ENCODE measurements at regions not wholly inside any gene's neighbourhood (a gene's known extent, or its start where the extent isn't known, plus 50 kb on each side); places are given as distances from the start of the nearest gene placed in this dataset.

DNA sequence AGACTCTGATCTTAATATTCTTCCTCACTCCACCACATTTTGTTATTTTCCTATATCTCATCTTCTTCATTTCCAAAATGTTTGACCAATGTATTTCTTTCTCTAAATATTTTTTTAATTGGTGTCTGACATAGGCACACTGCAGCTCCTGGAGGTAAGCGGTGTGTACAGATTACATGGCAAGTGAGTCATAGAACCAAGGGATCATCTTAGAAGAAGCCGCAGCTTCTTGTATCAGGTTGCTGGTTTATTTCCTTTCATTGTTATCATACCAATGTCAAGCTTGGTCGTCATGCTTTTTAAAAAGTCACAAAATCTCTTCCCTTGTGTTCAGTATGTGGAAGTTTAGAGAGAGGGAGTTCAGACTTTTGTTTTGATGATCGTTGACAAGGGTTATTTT is 526.1 kb upstream of the CDH18 start:
- TF ChIP-seq EZH2phosphoT487 (IDR thresholded peaks at IDR 0.05): no peak
- TF ChIP-seq, protein P1, sequence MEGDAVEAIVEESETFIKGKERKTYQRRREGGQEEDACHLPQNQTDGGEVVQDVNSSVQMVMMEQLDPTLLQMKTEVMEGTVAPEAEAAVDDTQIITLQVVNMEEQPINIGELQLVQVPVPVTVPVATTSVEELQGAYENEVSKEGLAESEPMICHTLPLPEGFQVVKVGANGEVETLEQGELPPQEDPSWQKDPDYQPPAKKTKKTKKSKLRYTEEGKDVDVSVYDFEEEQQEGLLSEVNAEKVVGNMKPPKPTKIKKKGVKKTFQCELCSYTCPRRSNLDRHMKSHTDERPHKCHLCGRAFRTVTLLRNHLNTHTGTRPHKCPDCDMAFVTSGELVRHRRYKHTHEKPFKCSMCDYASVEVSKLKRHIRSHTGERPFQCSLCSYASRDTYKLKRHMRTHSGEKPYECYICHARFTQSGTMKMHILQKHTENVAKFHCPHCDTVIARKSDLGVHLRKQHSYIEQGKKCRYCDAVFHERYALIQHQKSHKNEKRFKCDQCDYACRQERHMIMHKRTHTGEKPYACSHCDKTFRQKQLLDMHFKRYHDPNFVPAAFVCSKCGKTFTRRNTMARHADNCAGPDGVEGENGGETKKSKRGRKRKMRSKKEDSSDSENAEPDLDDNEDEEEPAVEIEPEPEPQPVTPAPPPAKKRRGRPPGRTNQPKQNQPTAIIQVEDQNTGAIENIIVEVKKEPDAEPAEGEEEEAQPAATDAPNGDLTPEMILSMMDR (IDR thresholded peaks at IDR 0.05): no peak

Data from neural progenitor cell (in vitro differentiated cells).